A673 (cell line): ENCODE measurements at regions not wholly inside any gene's neighbourhood (a gene's known extent, or its start where the extent isn't known, plus 50 kb on each side); places are given as distances from the start of the nearest gene placed in this dataset.

Source experiments
- BruUV-seq: library from RNA; stranded (reverse); fragments of 400-500 nt; replicated peaks from 2 replicates; lab custom pipeline; 2021; lab: Mats Ljungman, UMichigan
- CTCF ChIA-PET: fragments of 300-600 bp; sonication (Branson Sonifier 250); formaldehyde crosslinking; loops from one replicate; lab custom pipeline; 2022; ENCODE audit warnings: antibody characterized with exemption; lab: Charles Lee
- POLR2A ChIA-PET: fragments of 300-600 bp; sonication (Branson Sonifier 250); formaldehyde crosslinking; loops from one replicate; lab custom pipeline; 2022; ENCODE audit warnings: antibody characterized with exemption; ENCODE audit not compliant: low non-redundant PET; lab: Charles Lee
- DNase-seq: peaks from one replicate; pipeline ENCODE4 v3.0.0-alpha.2; 2015; ENCODE audit warnings: low spot score
- H3K27ac ChIP-seq: fragments of 200-600 bp; sonication (generic); 2 replicates; pipeline ENCODE4 v1.5.1; 2016; ENCODE audit warnings: mixed run types, low read depth, mild to moderate bottlenecking, mixed read lengths, antibody characterized with exemption, low read length; ENCODE audit not compliant: poor library complexity, severe bottlenecking
- H3K27me3 ChIP-seq: fragments of 200-600 bp; sonication (generic); replicated peaks from 2 replicates; pipeline ENCODE4 v1.6.1; 2017; ENCODE audit warnings: mixed run types, low read depth, mild to moderate bottlenecking, mixed read lengths, antibody characterized with exemption, low read length; ENCODE audit not compliant: insufficient read depth, poor library complexity
- H3K36me3 ChIP-seq: fragments of 200-600 bp; sonication (generic); 2 replicates; pipeline ENCODE4 v1.6.1; 2016; ENCODE audit warnings: mixed run types, mild to moderate bottlenecking, mixed read lengths, antibody characterized with exemption, low read length; ENCODE audit not compliant: insufficient read depth, poor library complexity, severe bottlenecking
- H3K4me1 ChIP-seq: fragments of 200-600 bp; sonication (generic); 2 replicates; pipeline ENCODE4 v1.6.1; 2017; ENCODE audit warnings: mixed run types, mild to moderate bottlenecking, mixed read lengths, antibody characterized with exemption, low read length; ENCODE audit not compliant: insufficient read depth, poor library complexity, severe bottlenecking
- H3K4me3 ChIP-seq: fragments of 200-600 bp; sonication (generic); 2 replicates; pipeline ENCODE4 v1.5.1; 2016; ENCODE audit warnings: low read depth, mixed run types, mild to moderate bottlenecking, mixed read lengths, low read length; ENCODE audit not compliant: poor library complexity, severe bottlenecking
- H3K9me3 ChIP-seq: fragments of 200-600 bp; sonication (generic); 2 replicates; pipeline ENCODE4 v1.6.1; 2016; ENCODE audit warnings: mixed run types, low read depth, mild to moderate bottlenecking, mixed read lengths, antibody characterized with exemption, low read length; ENCODE audit not compliant: poor library complexity, severe bottlenecking
- EZH2 ChIP-seq: fragments of 200-600 bp; sonication (generic); IDR thresholded peaks from 2 replicates; pipeline ENCODE4 v1.6.1; 2017; ENCODE audit warnings: borderline replicate concordance, low read depth, mild to moderate bottlenecking, mixed read lengths, antibody characterized with exemption, low read length; ENCODE audit not compliant: poor library complexity, severe bottlenecking
- intact Hi-C: fragments of 100-400 bp; cut with micrococcal nuclease; formaldehyde crosslinking; loops from one replicate; pipeline ENCODE4 v1.10.0; 2022; ENCODE audit not compliant: unreplicated experiment
- TF ChIP-seq, protein P1 (sequence below): fragments of 300-800, 200-600 bp; sonication (generic); conservative IDR thresholded peaks from 2 replicates; pipeline ENCODE4 v1.5.1; 2017; ENCODE audit warnings: low read depth, mild to moderate bottlenecking, antibody characterized with exemption, low read length, moderate library complexity, mixed read lengths

GRCh38 chr12:46938071-46938678 lies 112.4 kb upstream of the SLC38A4 start:
- Histone ChIP-seq H3K4me1 (peaks cover 13% of the 10 kb centered on the region), H3K27ac (no peak overlapping the region), H3K4me3 (no peak overlapping the region), H3K9me3 (no peaks in the 10 kb centered on the region), H3K36me3 (no peaks in the 10 kb centered on the region), H3K27me3 (no peaks in the 10 kb centered on the region)
- CTCF ChIA-PET, result interaction anchor here (0.5 kb wide), 1 partner anchor 11 kb away, joined by 3 read pairs; no protein-coding TSS in a partner anchor
- no peak for TF ChIP-seq EZH2
- TF ChIP-seq, protein P1, sequence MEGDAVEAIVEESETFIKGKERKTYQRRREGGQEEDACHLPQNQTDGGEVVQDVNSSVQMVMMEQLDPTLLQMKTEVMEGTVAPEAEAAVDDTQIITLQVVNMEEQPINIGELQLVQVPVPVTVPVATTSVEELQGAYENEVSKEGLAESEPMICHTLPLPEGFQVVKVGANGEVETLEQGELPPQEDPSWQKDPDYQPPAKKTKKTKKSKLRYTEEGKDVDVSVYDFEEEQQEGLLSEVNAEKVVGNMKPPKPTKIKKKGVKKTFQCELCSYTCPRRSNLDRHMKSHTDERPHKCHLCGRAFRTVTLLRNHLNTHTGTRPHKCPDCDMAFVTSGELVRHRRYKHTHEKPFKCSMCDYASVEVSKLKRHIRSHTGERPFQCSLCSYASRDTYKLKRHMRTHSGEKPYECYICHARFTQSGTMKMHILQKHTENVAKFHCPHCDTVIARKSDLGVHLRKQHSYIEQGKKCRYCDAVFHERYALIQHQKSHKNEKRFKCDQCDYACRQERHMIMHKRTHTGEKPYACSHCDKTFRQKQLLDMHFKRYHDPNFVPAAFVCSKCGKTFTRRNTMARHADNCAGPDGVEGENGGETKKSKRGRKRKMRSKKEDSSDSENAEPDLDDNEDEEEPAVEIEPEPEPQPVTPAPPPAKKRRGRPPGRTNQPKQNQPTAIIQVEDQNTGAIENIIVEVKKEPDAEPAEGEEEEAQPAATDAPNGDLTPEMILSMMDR, result no peak
- POLR2A ChIA-PET, result no interaction called here
- intact Hi-C loops, result loop anchor here (10.0 kb wide), 1 partner anchor 783 kb away; no protein-coding TSS in a partner anchor
- DNase-seq, result no peak
- no TSS peak for BruUV-seq

GRCh38 chr12:46941981-46942380 lies 116.2 kb upstream of the SLC38A4 start:
- H3K36me3 ChIP-seq, result no peaks in the 10 kb centered on the region
- POLR2A ChIA-PET, result no interaction called here

DNA sequence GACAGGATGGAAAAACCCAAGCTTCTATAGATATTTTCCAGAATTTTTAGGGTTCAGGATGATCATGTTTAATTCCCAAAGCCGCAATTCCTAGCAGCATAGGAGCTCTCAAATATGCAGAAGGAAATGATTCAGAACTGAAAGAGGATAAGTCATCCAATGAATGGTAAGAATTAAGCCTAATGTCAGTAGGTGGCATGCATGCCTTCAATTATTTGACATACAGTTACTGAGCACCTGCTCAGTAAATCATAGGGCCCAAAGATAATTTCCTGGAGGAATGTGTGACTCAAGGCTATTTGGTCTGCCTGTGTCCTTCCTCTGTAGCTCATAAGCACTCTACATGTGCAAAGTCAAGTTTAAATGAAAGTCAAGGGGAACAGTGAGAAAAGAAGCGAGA lies 116.8 kb upstream of the SLC38A4 start:
- no peaks in the 10 kb centered on the region for H3K9me3 ChIP-seq
- DNase-seq, result peak; percentile 76
- BruUV-seq, result no TSS peak
- no peak for TF ChIP-seq EZH2
- TF ChIP-seq, protein P1, result no peak
- no peaks in the 10 kb centered on the region for H3K27me3 ChIP-seq
- peak overlapping the region; percentile 35 for H3K27ac ChIP-seq
- ChIA-PET POLR2A (no interaction called here), CTCF (interaction anchor here (1.4 kb wide), 1 partner anchor 79 kb away, joined by 4 read pairs; no protein-coding TSS in a partner anchor)
- H3K4me3 ChIP-seq, result no peak overlapping the region
- H3K4me1 ChIP-seq, result peaks cover 29% of the 10 kb centered on the region
- H3K36me3 ChIP-seq, result no peaks in the 10 kb centered on the region
- intact Hi-C loops, result no loop called here

More at GRCh38 chr12:46941981-46942380, 116.2 kb upstream of the SLC38A4 start:
- BruUV-seq, result no TSS peak
- Histone ChIP-seq H3K9me3 (no peaks in the 10 kb centered on the region), H3K27ac (peak overlapping the region; percentile 35), H3K4me3 (no peak overlapping the region), H3K4me1 (peaks cover 27% of the 10 kb centered on the region), H3K27me3 (no peaks in the 10 kb centered on the region)
- DNase-seq, result no peak
- TF ChIP-seq, protein P1, result no peak
- no peak for TF ChIP-seq EZH2
- CTCF ChIA-PET, result no interaction called here
- intact Hi-C loops, result no loop called here
